WTC11 (cell line): ENCODE measurements at regions not wholly inside any gene's neighbourhood (a gene's known extent, or its start where the extent isn't known, plus 50 kb on each side); places are given as distances from the start of the nearest gene placed in this dataset.

Source experiments
- ATF3 ChIP-seq: sonication (generic); formaldehyde crosslinking; conservative IDR thresholded peaks from 2 replicates; pipeline ENCODE4 v1.8.1; 2022; ENCODE audit warnings: mild to moderate bottlenecking, missing genetic modification reagents
- CTCF ChIP-seq: fragments of 200-600 bp; IDR thresholded peaks from 2 replicates; pipeline ENCODE4 v1.8.0; 2022; ENCODE audit warnings: antibody characterized with exemption
- MAX ChIP-seq: sonication (generic); formaldehyde crosslinking; IDR thresholded peaks from 2 replicates; pipeline ENCODE4 v1.8.0; 2022; ENCODE audit warnings: mild to moderate bottlenecking, missing genetic modification reagents
- NFE2L1 ChIP-seq: sonication (generic); formaldehyde crosslinking; IDR thresholded peaks from 2 replicates; pipeline ENCODE4 v1.8.1; 2023; ENCODE audit warnings: missing genetic modification reagents

- TF ChIP-seq MAX: no peak
- TF ChIP-seq ATF3 (CRISPR knock-in tag): no peak
- no peak for TF ChIP-seq NFE2L1 (CRISPR knock-in tag)
- no peak for TF ChIP-seq CTCF
These were observed 87.0 kb upstream of the CEP162 start for GRCh38 chr6:84314377-84314898.
